ENCODE measurements at regions not wholly inside any gene's neighbourhood (a gene's known extent, or its start where the extent isn't known, plus 50 kb on each side); places are given as distances from the start of the nearest gene placed in this dataset.

DNA sequence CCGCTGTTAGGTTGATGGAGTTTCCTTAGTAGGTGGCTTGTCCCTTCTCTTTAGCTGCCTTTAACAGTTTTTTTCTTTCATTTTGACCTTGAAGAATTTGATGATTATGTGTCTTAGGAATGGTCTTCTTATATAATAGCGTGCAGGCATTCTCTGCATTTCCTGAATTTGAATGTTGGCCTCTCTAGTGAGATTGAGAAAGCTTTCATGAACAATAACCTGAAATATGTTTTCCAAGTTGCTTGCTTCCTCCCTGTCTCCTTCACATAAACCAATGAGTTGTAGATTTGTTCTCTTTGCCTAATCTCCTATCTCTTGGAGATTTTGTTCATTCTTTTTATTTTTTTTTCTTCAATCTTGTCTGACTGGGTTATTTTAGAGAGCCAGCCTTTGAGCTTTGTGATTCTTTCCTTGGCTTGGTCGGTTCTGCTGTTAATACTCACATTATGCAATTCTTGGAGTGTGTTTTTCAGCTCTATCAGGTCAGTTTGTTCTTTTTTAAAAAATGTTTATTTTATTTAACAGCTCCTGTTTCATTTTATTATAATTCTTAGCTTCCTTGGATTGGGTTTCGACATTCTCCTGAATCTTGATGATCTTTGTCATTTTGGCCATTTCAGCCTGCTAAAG, 627.9 kb downstream of the SI start:
- H4K20me1 ChIP-seq (ENCODE audit: control insufficient read depth, insufficient read depth, low read depth, low read length) = no peaks in the 10 kb centered on the region
- H3F3A ChIP-seq (ENCODE audit: control insufficient read depth, insufficient read depth) = no peaks in the 10 kb centered on the region
- no peaks in the 10 kb centered on the region for H3K27me3 ChIP-seq (ENCODE audit: control insufficient read depth, low read length)
- H3K79me2 ChIP-seq (ENCODE audit: control insufficient read depth, low read length) = no peaks in the 10 kb centered on the region
- TF ChIP-seq, protein P1, sequence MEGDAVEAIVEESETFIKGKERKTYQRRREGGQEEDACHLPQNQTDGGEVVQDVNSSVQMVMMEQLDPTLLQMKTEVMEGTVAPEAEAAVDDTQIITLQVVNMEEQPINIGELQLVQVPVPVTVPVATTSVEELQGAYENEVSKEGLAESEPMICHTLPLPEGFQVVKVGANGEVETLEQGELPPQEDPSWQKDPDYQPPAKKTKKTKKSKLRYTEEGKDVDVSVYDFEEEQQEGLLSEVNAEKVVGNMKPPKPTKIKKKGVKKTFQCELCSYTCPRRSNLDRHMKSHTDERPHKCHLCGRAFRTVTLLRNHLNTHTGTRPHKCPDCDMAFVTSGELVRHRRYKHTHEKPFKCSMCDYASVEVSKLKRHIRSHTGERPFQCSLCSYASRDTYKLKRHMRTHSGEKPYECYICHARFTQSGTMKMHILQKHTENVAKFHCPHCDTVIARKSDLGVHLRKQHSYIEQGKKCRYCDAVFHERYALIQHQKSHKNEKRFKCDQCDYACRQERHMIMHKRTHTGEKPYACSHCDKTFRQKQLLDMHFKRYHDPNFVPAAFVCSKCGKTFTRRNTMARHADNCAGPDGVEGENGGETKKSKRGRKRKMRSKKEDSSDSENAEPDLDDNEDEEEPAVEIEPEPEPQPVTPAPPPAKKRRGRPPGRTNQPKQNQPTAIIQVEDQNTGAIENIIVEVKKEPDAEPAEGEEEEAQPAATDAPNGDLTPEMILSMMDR (IDR thresholded peaks at IDR 0.05; ENCODE audit: low read depth, low read length, poor library complexity, severe bottlenecking) = no peak
- TF ChIP-seq EZH2phosphoT487 (IDR thresholded peaks at IDR 0.05; ENCODE audit: borderline replicate concordance, low read length) = no peak
- H3K9me3 ChIP-seq (ENCODE audit: control insufficient read depth, insufficient read depth, low read length) = no peaks in the 10 kb centered on the region
- H3K36me3 ChIP-seq (ENCODE audit: control insufficient read depth, low read length) = no peaks in the 10 kb centered on the region
- no peak overlapping the region for H3K27ac ChIP-seq (ENCODE audit: low read depth, low read length)
- no peaks in the 10 kb centered on the region for H3K4me1 ChIP-seq (ENCODE audit: control insufficient read depth, low read length)
- no peaks in the 10 kb centered on the region for H3K9me2 ChIP-seq (replicated peaks; ENCODE audit: control insufficient read depth, low read length)
- H3K4me3 ChIP-seq (ENCODE audit: low read length) = no peak overlapping the region
- no peak overlapping the region for H3K4me2 ChIP-seq (ENCODE audit: low read length)

DNA sequence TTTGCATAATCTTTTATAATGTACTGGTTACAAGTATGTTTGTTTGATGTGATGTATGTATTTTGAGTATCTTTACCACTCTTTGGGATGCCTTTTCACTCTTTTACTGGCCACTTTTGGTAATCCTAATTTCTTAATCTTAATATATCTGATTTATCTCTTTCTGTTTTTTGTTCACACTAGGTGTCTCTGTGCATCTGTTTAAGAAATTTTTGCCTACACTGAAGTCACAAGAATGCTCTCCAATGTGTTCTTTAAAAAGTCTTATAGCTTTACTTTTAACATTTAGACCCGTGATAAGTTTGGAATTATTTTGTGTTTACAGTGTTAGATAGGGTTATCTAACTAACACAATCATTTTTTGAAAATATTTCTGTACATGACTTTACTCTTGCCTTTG, 659.1 kb downstream of the SI start:
- H3K4me3 ChIP-seq (ENCODE audit: low read length) = no peak overlapping the region

DNA sequence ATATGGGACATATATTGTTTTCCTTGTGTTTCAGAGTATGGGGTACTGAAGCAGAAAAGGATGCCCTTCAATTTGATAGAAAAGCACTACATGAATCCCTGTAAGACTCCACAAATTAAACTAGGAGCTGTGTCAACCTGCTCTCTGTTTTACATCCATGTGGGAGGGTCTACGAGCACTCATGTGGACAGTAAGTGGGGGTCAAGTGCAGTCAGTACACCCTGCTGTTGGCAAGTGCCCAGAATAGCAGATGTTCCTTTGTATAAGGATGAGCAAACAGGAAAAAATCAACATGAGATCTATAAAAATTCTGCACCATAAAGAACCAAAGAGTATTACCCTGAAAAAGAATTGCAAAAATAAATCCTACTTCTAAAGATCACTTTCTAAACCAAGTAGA, 659.9 kb downstream of the SI start:
- H3F3A ChIP-seq (ENCODE audit: control insufficient read depth, insufficient read depth) = no peaks in the 10 kb centered on the region
- H4K20me1 ChIP-seq (ENCODE audit: control insufficient read depth, insufficient read depth, low read depth, low read length) = no peaks in the 10 kb centered on the region
- no peaks in the 10 kb centered on the region for H3K9me2 ChIP-seq (replicated peaks; ENCODE audit: control insufficient read depth, low read length)
- H3K27ac ChIP-seq (ENCODE audit: low read depth, low read length) = no peak overlapping the region
- no peaks in the 10 kb centered on the region for H3K79me2 ChIP-seq (ENCODE audit: control insufficient read depth, low read length)
- no peak overlapping the region for H3K4me3 ChIP-seq (ENCODE audit: low read length)
- H3K27me3 ChIP-seq (ENCODE audit: control insufficient read depth, low read length) = no peaks in the 10 kb centered on the region
- H3K36me3 ChIP-seq (ENCODE audit: control insufficient read depth, low read length) = no peaks in the 10 kb centered on the region
- H3K4me1 ChIP-seq (ENCODE audit: control insufficient read depth, low read length) = no peaks in the 10 kb centered on the region
- TF ChIP-seq, protein P1 (IDR thresholded peaks at IDR 0.05; ENCODE audit: low read depth, low read length, poor library complexity, severe bottlenecking) = no peak
- TF ChIP-seq EZH2phosphoT487 (IDR thresholded peaks at IDR 0.05; ENCODE audit: borderline replicate concordance, low read length) = no peak
- no peaks in the 10 kb centered on the region for H3K9me3 ChIP-seq (ENCODE audit: control insufficient read depth, insufficient read depth, low read length)
- no peak overlapping the region for H3K4me2 ChIP-seq (ENCODE audit: low read length)

More for the DNA sequence above, 659.1 kb downstream of the SI start:
- H4K20me1 ChIP-seq (ENCODE audit: control insufficient read depth, insufficient read depth, low read depth, low read length) = no peaks in the 10 kb centered on the region
- H3K27ac ChIP-seq (ENCODE audit: low read depth, low read length) = no peak overlapping the region
- H3K36me3 ChIP-seq (ENCODE audit: control insufficient read depth, low read length) = no peaks in the 10 kb centered on the region
- no peaks in the 10 kb centered on the region for H3K9me2 ChIP-seq (replicated peaks; ENCODE audit: control insufficient read depth, low read length)
- no peaks in the 10 kb centered on the region for H3K9me3 ChIP-seq (ENCODE audit: control insufficient read depth, insufficient read depth, low read length)
- H3K27me3 ChIP-seq (ENCODE audit: control insufficient read depth, low read length) = no peaks in the 10 kb centered on the region
- no peak overlapping the region for H3K4me2 ChIP-seq (ENCODE audit: low read length)
- TF ChIP-seq EZH2phosphoT487 (IDR thresholded peaks at IDR 0.05; ENCODE audit: borderline replicate concordance, low read length) = no peak
- TF ChIP-seq, protein P1 (IDR thresholded peaks at IDR 0.05; ENCODE audit: low read depth, low read length, poor library complexity, severe bottlenecking) = no peak
- no peaks in the 10 kb centered on the region for H3K79me2 ChIP-seq (ENCODE audit: control insufficient read depth, low read length)
- no peaks in the 10 kb centered on the region for H3K4me1 ChIP-seq (ENCODE audit: control insufficient read depth, low read length)
- no peaks in the 10 kb centered on the region for H3F3A ChIP-seq (ENCODE audit: control insufficient read depth, insufficient read depth)

All from DOHH2 (cell line).